Inflammatory macrophage (primary cell): ENCODE measurements at regions not wholly inside any gene's neighbourhood (a gene's known extent, or its start where the extent isn't known, plus 50 kb on each side); places are given as distances from the start of the nearest gene placed in this dataset.
A peak's percentile ranks its signal among the peaks of the same experiment; 100 is the strongest.
"Not testable (repeated sequence)": the region's sequence is repeated elsewhere in the genome, so short reads cannot be mapped to it uniquely, and the experiment has no call there.

Source experiments
- DNase-seq, 2 donors: peaks; one replicate each; pipeline ENCODE4 v3.0.0-alpha.2; 2020 to 2022

DNA sequence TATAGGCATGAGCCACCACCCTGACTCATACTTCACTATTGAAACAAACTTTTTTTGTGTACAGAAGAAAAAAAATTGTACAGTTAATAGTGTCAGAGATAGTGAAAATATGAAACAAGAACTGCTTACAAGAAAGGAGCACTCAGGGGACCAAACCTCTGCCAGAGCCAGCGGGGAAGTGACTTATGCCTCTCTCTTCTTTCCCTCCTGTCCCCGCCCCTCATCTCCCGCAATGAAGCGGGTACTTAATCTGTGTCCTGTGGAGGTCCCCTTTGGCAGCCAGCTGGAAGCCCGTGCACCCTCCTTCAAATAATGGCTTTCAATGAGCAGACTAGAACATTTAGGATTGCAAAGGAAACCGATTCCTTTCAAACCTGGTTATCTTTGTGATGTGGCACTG, 51.5 kb downstream of the PPIAL4A start:
- DNase-seq, result not testable (repeated sequence)

DNA sequence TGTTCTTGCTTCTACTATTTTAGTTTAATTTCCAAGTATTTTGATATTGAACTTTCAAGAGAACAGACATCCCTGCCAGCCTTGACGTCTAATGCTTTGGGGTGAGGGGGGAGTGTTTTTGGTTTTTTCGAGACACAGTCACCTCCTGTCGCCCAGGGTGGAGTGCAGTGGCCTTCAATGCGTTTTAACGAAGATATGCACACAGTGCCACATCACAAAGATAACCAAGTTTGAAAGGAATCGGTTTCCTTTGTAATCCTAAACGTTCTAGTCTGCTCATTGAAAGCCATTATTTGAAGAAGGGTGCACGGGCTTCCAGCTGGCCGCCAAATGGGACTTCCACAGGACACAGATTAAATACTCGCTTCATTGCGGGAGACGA, 52.3 kb downstream of the PPIAL4A start:
- DNase-seq, result not testable (repeated sequence)

- DNase-seq, result peak; percentile 87 to 89
Observed at GRCh38 chr1:120942218-120942944, 52.8 kb downstream of the PPIAL4A start.

DNA sequence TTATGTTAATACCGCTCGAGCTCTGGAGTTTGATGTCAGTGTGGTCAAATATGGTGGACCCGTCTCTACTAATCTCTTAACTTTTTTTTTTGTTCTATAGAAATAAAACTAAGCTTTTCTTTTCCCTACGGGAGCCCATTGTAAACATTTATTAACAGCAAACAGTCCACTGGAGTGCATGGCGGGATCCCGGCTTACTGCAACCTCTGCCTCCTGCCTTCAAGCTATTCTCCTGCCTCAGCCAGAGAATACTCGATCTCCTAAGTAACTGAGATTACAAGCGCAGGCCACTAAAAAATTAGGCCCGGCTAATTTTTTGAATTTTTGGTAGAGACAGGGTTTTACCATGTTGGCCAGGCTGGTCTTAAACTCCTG, 53.4 kb downstream of the PPIAL4A start:
- DNase-seq, result not testable (repeated sequence)

GRCh38 chr1:120944691-120945090, 55.1 kb downstream of the PPIAL4A start:
- not testable (repeated sequence) for DNase-seq

GRCh38 chr1:120945122-120945521, 55.6 kb downstream of the PPIAL4A start:
- not testable (repeated sequence) for DNase-seq

GRCh38 chr1:120947114-120947513, 57.5 kb downstream of the PPIAL4A start:
- not testable (repeated sequence) for DNase-seq

DNA sequence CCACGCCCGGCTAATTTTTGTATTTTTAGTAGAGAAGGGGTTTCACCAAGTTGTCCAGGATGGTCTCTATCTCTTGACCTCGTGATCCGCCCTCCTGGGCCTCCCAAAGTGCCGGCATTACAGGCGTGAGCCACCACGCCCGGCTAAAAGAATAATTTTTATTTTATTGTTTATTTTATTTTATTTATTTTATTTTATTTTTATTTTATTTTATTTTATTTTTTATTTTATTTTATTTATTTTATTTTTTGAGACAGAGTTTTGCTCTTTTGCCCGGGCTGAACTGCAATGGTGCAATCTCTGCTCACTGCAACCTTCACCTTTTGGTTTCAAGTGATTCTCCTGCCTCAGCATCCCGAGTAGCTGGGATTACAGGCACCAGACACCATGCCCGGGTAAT, 60.2 kb downstream of the PPIAL4A start:
- not testable (repeated sequence) for DNase-seq

- not testable (repeated sequence) for DNase-seq
Observed at GRCh38 chr1:120950633-120951032, 61.1 kb downstream of the PPIAL4A start.

- not testable (repeated sequence) for DNase-seq
Observed at GRCh38 chr1:120951100-120951499, 61.5 kb downstream of the PPIAL4A start.

- not testable (repeated sequence) for DNase-seq
Observed at GRCh38 chr1:120952207-120952870, 62.8 kb downstream of the PPIAL4A start.

DNA sequence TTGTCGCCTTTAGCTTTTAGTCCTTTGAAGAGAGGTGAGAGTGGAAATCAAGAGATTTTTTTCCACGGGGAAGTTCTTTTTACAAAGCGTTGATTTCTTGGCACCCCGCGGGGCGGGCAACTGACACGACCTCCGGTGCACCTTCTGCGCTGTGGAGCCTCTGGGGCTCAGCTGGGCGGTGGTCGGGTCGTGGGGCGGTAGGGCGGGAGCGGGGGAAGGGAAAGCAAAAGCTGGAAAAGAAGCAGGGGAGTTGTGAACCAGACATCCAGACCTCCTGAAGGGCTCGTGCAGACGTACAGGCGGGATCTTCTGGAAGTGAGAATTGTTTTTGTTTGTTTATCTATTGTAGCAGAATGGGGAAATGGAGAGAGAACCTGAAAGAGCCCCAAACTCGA, 63.3 kb downstream of the PPIAL4A start:
- not testable (repeated sequence) for DNase-seq

GRCh38 chr1:120954736-120955135, 65.2 kb downstream of the PPIAL4A start:
- DNase-seq, result no peak

DNA sequence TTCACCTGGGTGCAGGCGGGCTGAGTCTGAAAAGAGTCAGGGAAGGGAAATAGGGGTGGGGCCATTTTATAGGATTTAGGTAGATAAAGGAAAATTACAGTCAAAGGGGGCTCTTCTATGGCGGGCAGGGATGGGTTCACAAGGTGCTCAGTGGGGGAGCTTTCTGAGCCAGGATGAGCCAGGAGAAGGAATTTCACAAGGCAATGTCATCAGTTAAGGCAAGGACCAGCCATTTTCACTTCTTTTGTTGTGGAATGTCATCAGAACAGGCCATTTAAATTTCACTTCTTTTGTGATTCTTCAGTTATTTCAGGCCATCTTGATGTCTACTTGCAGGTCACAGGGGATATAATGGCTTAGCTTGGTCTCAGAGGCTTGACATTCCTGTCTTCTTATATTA, 66.4 kb downstream of the PPIAL4A start:
- not testable (repeated sequence) for DNase-seq

GRCh38 chr1:120966018-120966417, 76.4 kb downstream of the PPIAL4A start:
- not testable (repeated sequence) for DNase-seq

DNA sequence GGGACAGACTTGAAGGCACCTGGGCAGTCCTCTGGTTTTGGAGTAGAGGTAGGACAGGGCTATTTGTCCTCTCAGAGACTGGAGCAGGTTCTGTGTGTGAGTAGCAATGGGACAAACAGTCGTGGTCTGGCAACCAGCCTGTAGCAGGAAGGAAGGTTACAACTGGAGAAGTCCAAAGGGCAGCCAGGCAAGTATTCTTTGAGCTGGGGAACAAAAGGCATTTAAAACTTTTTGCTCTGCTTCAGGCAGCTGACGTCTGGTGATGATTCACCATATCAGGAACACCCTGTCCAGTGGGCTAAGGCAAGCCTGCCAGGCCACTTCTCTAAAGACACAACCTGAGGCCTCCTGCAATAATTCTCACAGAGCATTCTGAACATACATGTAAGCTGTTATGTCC, 83.3 kb downstream of the PPIAL4A start:
- peak; percentile 62 to 71 for DNase-seq

DNA sequence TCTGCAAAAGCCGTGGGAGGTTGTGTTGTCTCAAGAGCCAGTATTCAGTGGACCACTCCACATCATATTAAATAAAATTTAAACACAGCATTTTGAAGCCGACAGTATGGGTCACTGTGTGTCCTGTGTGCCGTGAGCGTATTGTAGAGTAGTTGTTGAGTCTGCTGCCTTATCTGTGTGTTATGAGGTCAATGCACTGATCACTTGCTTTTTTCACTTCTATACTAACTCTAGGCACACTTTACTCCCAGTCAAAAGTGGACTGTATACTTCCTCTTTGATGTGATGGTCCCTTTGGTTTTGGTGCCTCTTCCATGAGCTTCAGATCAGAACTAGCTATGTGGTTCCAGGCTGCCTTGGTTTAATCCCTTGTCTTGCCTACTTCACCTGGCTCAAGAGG, 84.3 kb downstream of the PPIAL4A start:
- not testable (repeated sequence) for DNase-seq

DNA sequence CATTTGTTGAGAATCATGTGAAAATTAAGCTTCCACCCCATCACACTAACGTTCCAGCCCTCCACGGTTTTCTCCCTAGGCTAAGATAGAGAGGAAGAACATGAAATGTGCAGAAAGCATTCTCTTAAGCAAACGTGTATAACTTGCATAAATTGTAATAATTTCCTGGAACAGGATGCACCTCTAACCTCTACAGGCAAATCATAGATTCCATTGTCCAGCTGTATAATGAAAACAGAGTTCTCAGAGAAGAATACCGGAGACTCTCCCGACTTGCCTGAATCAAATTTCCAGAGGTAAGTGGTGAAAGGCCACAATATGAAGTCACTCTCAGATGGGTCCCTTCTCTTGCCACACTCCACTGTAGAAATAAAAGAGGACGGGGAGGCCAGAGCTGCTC, 87.7 kb downstream of the PPIAL4A start:
- not testable (repeated sequence) for DNase-seq

GRCh38 chr1:120981489-120982094, 92.0 kb downstream of the PPIAL4A start:
- not testable (repeated sequence) for DNase-seq

- not testable (repeated sequence) for DNase-seq
Observed at GRCh38 chr1:120994614-120995013, 105.0 kb downstream of the PPIAL4A start.

GRCh38 chr1:120995025-120995424, 105.5 kb downstream of the PPIAL4A start:
- not testable (repeated sequence) for DNase-seq

DNA sequence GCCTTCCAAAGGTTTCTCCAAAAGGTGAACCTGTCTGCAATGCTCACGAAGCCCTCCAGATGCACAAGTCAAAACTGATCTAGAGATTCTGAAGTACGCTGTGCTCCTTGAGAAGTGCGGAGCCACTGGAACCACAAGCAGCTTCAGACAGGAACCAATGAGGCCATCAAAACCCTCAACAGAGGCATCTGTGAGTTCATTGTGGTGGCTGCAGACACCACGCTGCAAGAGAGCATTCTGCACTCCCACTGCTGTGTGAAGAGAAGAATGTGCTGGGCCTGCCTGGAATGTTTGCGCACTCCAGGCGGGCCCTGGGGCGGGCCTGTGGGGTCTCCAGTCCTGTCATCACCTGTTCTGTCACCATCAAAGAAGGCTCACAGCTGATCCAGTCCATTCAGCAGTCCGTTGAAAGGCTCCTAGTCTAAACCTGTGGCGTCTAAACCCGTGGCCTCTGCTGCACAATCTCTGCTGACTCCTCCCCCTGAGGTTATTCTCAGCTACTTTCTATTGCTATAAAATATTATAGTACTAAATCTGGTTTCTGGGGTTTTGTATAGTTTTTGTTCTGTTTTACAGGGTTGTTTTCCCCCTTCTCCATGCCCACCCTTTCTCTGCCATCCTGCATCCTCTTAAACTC, 111.6 kb downstream of the PPIAL4A start:
- not testable (repeated sequence) for DNase-seq

- not testable (repeated sequence) for DNase-seq
Observed at GRCh38 chr1:121003230-121003629, 113.7 kb downstream of the PPIAL4A start.
